ENCODE measurements at regions not wholly inside any gene's neighbourhood (a gene's known extent, or its start where the extent isn't known, plus 50 kb on each side); places are given as distances from the start of the nearest gene placed in this dataset.

DNA sequence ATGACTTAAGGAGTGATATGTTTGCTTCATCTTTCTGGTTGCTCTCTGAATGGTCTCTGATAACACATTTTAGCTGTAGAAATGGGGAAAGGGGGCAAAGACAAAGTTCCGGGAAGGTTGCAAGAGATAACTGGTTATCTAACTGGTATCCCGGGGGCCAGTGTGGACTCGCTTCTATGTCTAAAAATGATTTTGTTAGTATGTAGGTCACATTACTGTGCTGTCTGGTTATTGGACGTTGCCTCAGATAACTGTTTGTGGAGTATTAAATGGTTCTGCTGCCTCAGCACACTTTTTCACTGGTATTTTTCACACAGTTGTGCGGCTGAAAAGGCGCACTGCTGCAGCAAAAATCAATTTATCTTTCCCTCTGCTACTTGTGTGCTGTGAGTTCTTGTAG lies 63.0 kb upstream of the ZNF536 start:
- in situ Hi-C loops (cut with HindIII; ENCODE audit: low pct_unique_long_range_greater_than_20kb, low sequenced_read_pairs): no loop called here
- DNase-seq (ENCODE audit: low read depth in 1 of 2, low spot score in 1 of 2): no peak
- TF ChIP-seq JUND (IDR thresholded peaks at IDR 0.05; ENCODE audit: low read depth): no peak

DNA sequence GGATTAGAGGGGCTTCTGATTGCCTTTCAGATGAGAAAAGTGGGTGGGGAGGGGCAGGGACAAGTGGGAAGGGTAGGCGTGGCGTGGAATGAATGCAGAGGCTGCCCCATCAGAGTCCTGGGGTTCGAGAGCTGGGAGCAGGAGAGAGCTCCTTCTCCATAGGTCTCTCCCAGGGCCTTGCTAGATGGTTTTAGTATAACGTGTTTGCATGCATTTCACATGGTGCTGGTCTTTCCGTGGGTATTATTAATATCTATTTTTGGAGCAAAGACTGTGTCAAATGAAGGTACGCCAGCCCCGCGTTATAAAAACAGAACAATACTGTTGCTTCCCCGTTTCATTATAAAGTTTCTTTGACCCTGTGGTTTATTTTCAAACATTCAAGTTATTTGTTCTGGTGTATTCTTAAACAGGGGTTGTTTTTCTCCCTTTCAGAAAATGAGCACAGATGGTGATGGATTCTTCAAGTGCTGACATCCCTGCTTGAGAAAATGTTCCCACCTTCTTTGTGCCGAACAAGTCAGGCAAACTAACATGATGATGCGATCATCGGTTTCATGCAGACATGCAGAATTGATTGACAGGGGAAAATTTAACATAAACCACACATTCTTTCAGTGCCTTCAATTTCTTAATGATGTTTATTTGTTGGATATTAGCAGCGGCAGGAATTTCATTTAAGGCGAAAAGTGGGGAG lies 62.1 kb upstream of the ZNF536 start:
- no peak for DNase-seq (ENCODE audit: low read depth in 1 of 2, low spot score in 1 of 2)
- TF ChIP-seq JUND (IDR thresholded peaks at IDR 0.05; ENCODE audit: low read depth): no peak
- in situ Hi-C loops (cut with HindIII; ENCODE audit: low pct_unique_long_range_greater_than_20kb, low sequenced_read_pairs): no loop called here

DNA sequence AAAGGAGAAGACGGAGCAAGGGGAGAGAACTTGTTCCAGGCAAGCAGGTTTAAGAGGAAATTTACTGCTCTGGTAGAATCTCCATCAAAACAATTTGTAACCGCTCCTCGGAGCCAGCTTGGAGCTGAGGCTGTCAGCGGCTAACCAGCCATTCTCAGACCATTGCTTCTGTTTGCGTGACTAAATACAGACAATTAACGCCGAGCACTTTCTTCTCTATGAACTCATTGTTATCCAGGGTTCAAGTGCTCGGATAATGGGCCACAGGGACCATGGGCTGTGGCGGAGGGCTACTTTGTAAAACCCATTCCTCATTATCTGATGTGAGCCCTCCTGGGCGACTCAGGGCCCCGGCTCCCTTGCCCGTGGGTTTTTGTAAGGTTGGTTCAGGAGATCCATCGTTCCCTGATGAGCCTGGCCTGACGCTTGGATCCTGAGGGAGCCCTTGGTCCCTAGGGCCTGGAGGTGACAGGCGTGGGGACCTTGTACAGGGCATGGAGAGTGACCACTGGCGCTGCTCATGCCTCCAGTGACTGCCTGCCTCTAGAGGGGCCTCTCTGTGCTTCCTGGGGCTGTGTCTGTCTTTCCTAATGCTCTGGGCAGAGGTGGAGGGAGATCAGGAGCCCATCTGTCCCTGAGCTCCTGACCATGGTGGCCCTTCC lies 61.5 kb upstream of the ZNF536 start:
- DNase-seq (ENCODE audit: low read depth in 1 of 2, low spot score in 1 of 2): no peak
- no peak for TF ChIP-seq JUND (IDR thresholded peaks at IDR 0.05; ENCODE audit: low read depth)
- in situ Hi-C loops (cut with HindIII; ENCODE audit: low pct_unique_long_range_greater_than_20kb, low sequenced_read_pairs): no loop called here

DNA sequence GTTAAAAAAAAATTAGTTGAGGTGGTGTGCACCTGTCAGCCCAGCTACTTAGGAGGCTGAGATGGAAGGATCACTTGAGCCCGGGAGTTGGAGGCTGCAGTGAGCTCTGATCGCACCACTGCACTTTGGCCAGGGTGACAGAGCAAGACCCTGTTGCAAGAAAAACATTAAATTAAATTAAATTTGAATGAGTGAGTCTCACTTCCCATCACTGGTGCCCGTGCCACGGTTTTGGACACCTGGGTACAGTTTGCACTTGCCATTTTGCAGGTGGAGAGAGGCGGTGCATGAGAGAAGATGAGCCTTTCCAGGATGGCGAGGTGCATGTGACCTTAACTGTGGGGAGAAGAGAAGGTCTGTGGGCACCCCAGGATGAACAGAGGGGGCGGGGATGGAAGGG lies 60.3 kb upstream of the ZNF536 start:
- TF ChIP-seq JUND (IDR thresholded peaks at IDR 0.05; ENCODE audit: low read depth): no peak
- in situ Hi-C loops (cut with HindIII; ENCODE audit: low pct_unique_long_range_greater_than_20kb, low sequenced_read_pairs): no loop called here

DNA sequence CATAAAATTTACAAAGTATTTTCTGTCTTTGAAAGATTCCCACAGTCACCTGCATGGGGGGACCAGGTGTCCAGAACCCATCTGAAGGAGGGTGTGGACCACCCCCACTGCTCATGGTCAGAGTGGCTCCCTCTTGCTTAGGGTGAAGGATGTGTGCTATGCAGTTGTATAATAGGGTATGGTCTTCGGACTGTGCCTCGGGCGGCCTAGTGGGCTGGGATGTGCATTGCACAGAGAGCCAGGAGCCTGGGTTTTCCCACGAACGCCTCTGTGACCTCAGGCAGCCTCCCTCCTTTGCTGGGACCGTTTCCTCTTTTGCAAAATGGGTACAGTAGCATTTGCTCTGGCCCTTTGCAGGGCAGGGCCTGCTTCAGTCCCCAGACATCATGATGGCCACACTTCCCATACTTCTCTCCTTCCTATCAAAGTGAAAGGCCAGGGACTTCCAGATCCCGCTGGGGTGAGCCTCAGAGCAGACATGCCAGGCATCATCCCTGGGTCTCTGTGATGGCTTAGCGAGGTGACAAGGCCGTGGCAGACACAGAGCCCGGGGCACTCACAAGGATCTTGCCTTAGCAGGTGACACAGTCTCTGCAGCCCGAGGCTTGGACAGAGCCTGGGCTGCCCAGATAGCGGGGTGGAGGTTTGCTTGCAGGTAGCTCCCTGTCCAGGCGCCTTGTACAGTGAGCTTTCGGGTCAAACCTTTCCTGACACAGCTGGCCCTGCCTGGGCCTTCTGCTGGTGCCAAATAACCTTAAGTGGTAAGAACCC lies 59.4 kb upstream of the ZNF536 start:
- DNase-seq (ENCODE audit: low read depth in 1 of 2, low spot score in 1 of 2): no peak
- no peak for TF ChIP-seq JUND (IDR thresholded peaks at IDR 0.05; ENCODE audit: low read depth)
- in situ Hi-C loops (cut with HindIII; ENCODE audit: low pct_unique_long_range_greater_than_20kb, low sequenced_read_pairs): no loop called here

More for the DNA sequence above, 60.3 kb upstream of the ZNF536 start:
- DNase-seq (ENCODE audit: low read depth in 1 of 2, low spot score in 1 of 2): no peak

DNA sequence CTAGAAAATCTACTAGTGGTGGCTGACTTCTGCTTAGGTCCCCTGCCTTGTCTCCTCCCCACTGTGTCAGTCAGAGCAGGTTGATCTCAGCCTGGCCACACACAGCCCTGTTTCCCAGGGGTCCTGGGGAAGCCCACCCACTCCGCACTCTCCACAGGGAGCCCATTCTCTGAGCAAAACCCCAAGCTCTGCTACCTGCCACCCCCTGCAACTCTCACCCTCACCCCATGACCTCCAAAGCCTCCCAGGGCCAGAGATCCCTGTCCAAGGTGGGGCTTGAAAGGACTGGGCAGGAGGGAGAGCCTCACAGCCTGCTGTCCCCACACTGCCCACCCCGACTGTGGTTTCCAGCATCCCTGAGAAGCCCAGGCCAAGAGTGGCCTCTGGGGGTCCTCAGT lies 58.8 kb upstream of the ZNF536 start:
- no peak for DNase-seq (ENCODE audit: low read depth in 1 of 2, low spot score in 1 of 2)
- no peak for TF ChIP-seq JUND (IDR thresholded peaks at IDR 0.05; ENCODE audit: low read depth)
- in situ Hi-C loops (cut with HindIII; ENCODE audit: low pct_unique_long_range_greater_than_20kb, low sequenced_read_pairs): no loop called here

DNA sequence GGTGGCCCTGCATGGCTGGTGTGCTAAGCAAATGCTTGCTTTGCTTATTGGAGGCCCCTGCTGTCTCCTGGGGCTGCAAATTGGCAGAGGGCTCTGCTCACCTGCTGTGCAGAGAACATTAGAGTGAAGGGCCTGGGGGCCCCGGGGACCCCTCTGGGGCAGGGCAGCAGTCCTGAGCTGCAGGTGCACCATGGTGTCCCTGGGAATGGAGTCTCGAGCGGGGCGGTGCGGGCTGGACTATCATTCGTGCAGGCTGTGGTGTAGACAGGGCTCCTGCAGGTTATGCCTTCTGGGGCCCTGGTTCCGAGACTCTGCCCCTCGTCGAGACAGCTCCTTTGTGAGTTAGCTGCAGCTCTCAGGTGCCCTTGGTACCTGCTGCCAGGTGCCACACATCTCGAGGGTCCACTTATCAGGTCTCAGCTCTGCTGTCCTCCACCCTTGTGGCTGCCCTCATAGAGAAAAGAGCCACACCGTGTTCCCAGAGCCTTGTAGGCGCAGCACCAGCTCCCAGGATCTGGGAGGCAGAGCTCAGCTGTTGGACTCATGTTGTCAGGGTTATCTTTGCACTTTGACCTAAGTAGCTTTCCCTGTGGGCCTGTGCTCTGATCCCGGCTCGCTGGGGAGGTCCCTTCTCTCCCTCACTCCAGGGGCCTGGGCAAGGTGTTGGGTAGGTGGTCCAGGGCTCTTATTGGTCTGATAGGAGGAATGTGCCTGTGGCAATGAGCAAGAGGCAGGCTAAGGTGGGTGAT lies 58.0 kb upstream of the ZNF536 start:
- no peak for DNase-seq (ENCODE audit: low read depth in 1 of 2, low spot score in 1 of 2)
- in situ Hi-C loops (cut with HindIII; ENCODE audit: low pct_unique_long_range_greater_than_20kb, low sequenced_read_pairs): no loop called here
- no peak for TF ChIP-seq JUND (IDR thresholded peaks at IDR 0.05; ENCODE audit: low read depth)

DNA sequence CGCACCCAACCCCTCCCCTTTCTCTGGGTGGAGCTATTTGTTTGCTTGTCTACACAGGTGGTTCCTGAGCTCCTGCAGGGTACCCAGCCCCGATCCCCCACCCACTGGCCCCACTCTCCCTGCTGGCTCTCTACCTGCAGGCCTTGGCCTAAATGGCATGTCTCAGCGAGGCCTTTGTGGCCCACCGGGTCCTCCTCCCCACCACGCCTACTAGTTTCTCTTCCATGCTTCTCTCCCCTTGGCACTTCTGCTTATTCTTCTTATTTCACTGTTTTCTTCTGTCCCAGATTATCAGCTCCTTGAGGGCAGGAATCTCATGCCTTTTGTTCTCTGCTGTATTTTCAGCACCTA lies 57.4 kb upstream of the ZNF536 start:
- no peak for TF ChIP-seq JUND (IDR thresholded peaks at IDR 0.05; ENCODE audit: low read depth)
- in situ Hi-C loops (cut with HindIII; ENCODE audit: low pct_unique_long_range_greater_than_20kb, low sequenced_read_pairs): no loop called here
- no peak for DNase-seq (ENCODE audit: low read depth in 1 of 2, low spot score in 1 of 2)

DNA sequence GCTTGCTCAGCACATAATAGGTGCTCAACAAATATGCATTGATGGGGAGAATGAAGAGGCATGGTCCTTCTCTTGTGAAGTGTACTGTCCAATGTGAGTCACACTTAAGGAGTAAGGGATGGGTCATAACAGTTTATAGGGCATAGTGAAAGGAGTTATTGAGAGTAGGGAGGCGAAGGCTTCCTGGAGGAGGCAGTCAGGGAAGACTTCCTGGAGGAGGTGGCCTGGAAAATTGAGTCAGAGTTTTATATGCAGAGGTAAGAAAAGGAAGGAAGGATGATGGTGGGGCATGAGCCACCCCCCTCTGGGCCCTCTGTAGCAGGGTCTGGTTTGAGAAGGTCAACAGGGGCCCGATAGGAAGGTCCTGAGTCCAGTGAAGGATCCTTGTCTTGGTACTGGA lies 57.0 kb upstream of the ZNF536 start:
- TF ChIP-seq JUND (IDR thresholded peaks at IDR 0.05; ENCODE audit: low read depth): no peak
- no peak for DNase-seq (ENCODE audit: low read depth in 1 of 2, low spot score in 1 of 2)
- in situ Hi-C loops (cut with HindIII; ENCODE audit: low pct_unique_long_range_greater_than_20kb, low sequenced_read_pairs): no loop called here

DNA sequence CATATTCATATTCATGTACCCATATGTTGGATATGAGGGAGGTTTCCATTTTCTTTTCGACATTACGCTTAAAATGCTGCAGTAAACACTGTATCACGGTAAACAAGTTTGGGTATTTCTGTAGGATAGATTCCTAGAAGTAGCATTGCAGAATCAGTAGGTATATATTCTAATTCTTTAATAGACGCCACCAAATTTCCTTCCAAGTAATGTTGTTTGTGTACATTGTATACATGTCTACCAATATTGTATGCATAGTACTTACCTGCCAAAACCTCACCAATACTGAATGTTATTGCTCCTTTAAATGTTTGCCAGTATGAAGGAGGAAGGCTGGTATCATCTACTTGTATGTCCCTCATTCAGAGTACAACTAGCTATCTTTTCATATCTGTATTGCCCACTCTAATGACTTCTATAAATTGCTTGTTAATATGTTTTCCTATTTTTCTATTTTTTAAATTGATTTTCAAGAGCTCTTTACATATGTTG lies 56.1 kb upstream of the ZNF536 start:
- no peak for TF ChIP-seq JUND (IDR thresholded peaks at IDR 0.05; ENCODE audit: low read depth)
- DNase-seq (ENCODE audit: low read depth in 1 of 2, low spot score in 1 of 2): no peak
- in situ Hi-C loops (cut with HindIII; ENCODE audit: low pct_unique_long_range_greater_than_20kb, low sequenced_read_pairs): no loop called here

DNA sequence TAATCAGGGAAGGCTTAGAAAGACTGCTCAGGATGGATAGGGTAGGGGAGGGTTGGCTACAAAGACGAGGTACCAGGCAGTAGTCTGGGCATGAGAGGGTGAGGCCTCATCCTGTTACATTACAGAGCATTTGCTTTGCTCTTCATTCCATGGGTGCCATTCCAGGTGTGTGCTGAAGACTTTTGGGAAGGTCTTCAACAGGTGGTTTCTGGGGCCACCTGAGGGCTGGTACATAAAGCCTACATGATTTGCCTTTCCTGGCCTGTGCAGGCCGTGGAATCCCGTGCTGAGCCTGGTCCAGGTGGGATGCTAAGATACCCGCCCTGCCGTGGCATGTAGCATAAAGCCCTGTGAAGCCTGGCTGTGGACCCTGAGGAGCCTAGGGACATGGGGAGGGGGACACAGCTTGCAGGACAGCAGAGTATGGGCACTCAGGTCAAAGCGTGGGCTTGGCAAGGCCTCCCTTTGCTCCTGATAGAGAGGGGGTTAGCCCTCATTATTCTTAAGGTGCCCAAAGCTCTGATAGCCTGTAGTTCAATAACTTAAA lies 55.6 kb upstream of the ZNF536 start:
- in situ Hi-C loops (cut with HindIII; ENCODE audit: low pct_unique_long_range_greater_than_20kb, low sequenced_read_pairs): no loop called here
- no peak for DNase-seq (ENCODE audit: low read depth in 1 of 2, low spot score in 1 of 2)
- TF ChIP-seq JUND (IDR thresholded peaks at IDR 0.05; ENCODE audit: low read depth): no peak

DNA sequence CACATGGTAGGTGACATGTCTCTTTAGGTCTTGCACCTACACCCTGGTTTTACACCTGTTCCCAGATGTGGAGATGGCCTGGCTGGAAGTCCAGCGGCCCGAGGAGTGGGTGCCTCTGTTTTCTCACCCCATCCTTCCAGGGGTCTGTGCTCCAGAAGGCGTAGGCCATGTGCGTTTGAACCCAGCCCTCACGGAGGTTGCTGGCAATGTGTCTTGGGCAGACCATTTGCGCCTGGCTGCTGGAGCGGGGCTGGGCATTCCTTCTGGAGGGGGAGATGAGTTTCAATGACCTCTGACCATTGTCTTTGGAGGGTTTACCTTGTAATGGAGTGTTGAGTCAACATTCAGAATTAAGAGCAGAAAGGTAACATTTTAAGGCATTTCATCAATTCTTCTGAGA lies 54.8 kb upstream of the ZNF536 start:
- in situ Hi-C loops (cut with HindIII; ENCODE audit: low pct_unique_long_range_greater_than_20kb, low sequenced_read_pairs): no loop called here
- TF ChIP-seq JUND (IDR thresholded peaks at IDR 0.05; ENCODE audit: low read depth): no peak
- no peak for DNase-seq (ENCODE audit: low read depth in 1 of 2, low spot score in 1 of 2)

All from T47D (cell line).